ENCODE measurements at regions not wholly inside any gene's neighbourhood (a gene's known extent, or its start where the extent isn't known, plus 50 kb on each side); places are given as distances from the start of the nearest gene placed in this dataset.

- TF ChIP-seq CTCF (IDR thresholded peaks at IDR 0.05; ENCODE audit: control extremely low read depth, extremely low read depth, low read depth, missing control alignments) = no peak
- DNase-seq (ENCODE audit: extremely low spot score) = peak; percentile 39
- CTCF ChIA-PET = interaction anchor here (1.1 to 1.5 kb wide), 3 partner anchors 15 to 215 kb away, joined by 3 read pairs; no protein-coding TSS in a partner anchor
- POLR2A ChIA-PET = no interaction called here
These were observed 64.5 kb upstream of the SLC10A2 start for GRCh38 chr13:103130681-103131210.

DNA sequence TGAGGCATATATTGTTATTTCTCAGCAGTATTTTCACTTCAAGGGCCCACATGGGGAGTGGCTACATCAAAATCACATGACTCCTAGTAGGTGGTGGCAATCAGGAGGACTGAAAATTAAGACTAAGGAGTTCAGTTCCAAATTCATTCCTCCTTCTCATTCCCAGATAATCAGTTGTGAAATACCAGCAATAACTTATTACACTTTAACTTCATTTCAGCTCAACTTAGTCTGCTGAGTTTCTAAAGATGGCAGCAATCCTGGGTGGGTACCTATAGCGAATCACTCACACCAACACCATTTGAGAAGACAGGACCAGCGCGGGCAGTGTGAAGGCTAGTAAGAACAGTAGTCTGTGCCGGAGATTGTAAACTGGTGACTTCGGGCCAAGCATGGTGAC lies 63.9 kb upstream of the SLC10A2 start:
- POLR2A ChIA-PET = no interaction called here
- CTCF ChIA-PET = interaction anchor here (1.1 to 1.5 kb wide), 3 partner anchors 14 to 214 kb away, joined by 3 read pairs; no protein-coding TSS in a partner anchor
- DNase-seq (ENCODE audit: extremely low spot score) = no peak
- TF ChIP-seq CTCF (IDR thresholded peaks at IDR 0.05; ENCODE audit: control extremely low read depth, extremely low read depth, low read depth, missing control alignments) = no peak
